CD4-positive, alpha-beta T cell treated with Interferon gamma for 1 hour (primary cell): ENCODE measurements at regions not wholly inside any gene's neighbourhood (a gene's known extent, or its start where the extent isn't known, plus 50 kb on each side); places are given as distances from the start of the nearest gene placed in this dataset.
"Not testable (repeated sequence)": the region's sequence is repeated elsewhere in the genome, so short reads cannot be mapped to it uniquely, and the experiment has no call there.

Experiments
- DNase-seq: peaks from one replicate; pipeline ENCODE4 v3.0.0-alpha.2; 2020

GRCh38 chr9:39567396-39567795 lies 211.9 kb downstream of the SPATA31A1 start:
- DNase-seq, result not testable (repeated sequence)

- DNase-seq, result not testable (repeated sequence)
These were observed 213.4 kb downstream of the SPATA31A1 start for GRCh38 chr9:39568900-39569299.

GRCh38 chr9:39573024-39574022 lies 217.9 kb downstream of the SPATA31A1 start:
- not testable (repeated sequence) for DNase-seq

GRCh38 chr9:39579000-39579399 lies 223.5 kb downstream of the SPATA31A1 start:
- not testable (repeated sequence) for DNase-seq

GRCh38 chr9:39581296-39581695 lies 225.8 kb downstream of the SPATA31A1 start:
- DNase-seq, result not testable (repeated sequence)

- DNase-seq, result not testable (repeated sequence)
These were observed 227.4 kb downstream of the SPATA31A1 start for GRCh38 chr9:39582677-39583412.

- not testable (repeated sequence) for DNase-seq
These were observed 227.9 kb downstream of the SPATA31A1 start for GRCh38 chr9:39583413-39583747.

GRCh38 chr9:39585233-39585632 lies 229.8 kb downstream of the SPATA31A1 start:
- DNase-seq, result not testable (repeated sequence)

GRCh38 chr9:39587844-39588499 lies 232.5 kb downstream of the SPATA31A1 start:
- DNase-seq, result no peak

- no peak for DNase-seq
These were observed 233.2 kb downstream of the SPATA31A1 start for GRCh38 chr9:39588500-39589137.

- DNase-seq, result not testable (repeated sequence)
These were observed 248.6 kb downstream of the SPATA31A1 start for GRCh38 chr9:39604089-39604488.

GRCh38 chr9:39611449-39612231 lies 256.2 kb downstream of the SPATA31A1 start:
- DNase-seq, result not testable (repeated sequence)

- not testable (repeated sequence) for DNase-seq
These were observed 261.0 kb downstream of the SPATA31A1 start for GRCh38 chr9:39616480-39616879.

GRCh38 chr9:39624048-39624447 lies 268.6 kb downstream of the SPATA31A1 start:
- DNase-seq, result not testable (repeated sequence)

GRCh38 chr9:39632071-39632470 lies 276.6 kb downstream of the SPATA31A1 start:
- not testable (repeated sequence) for DNase-seq

- not testable (repeated sequence) for DNase-seq
These were observed 293.6 kb downstream of the SPATA31A1 start for GRCh38 chr9:39649029-39649428.

- not testable (repeated sequence) for DNase-seq
These were observed 301.6 kb downstream of the SPATA31A1 start for GRCh38 chr9:39656960-39657603.

GRCh38 chr9:39663020-39663419 lies 307.6 kb downstream of the SPATA31A1 start:
- DNase-seq, result not testable (repeated sequence)

GRCh38 chr9:39663713-39664112 lies 308.2 kb downstream of the SPATA31A1 start:
- DNase-seq, result not testable (repeated sequence)

GRCh38 chr9:39665020-39665419 lies 309.6 kb downstream of the SPATA31A1 start:
- DNase-seq, result not testable (repeated sequence)
